DND-41 (cell line): ENCODE measurements at regions not wholly inside any gene's neighbourhood (a gene's known extent, or its start where the extent isn't known, plus 50 kb on each side); places are given as distances from the start of the nearest gene placed in this dataset.

Source experiments
- CTCF ChIP-seq: IDR thresholded peaks from 2 replicates; pipeline ENCODE4 v1.5.1; 2012; ENCODE audit warnings: borderline replicate concordance, low read length, moderate library complexity, mild to moderate bottlenecking; ENCODE audit not compliant: poor library complexity, severe bottlenecking; ENCODE audit errors: extremely low read depth
- EZH2 ChIP-seq: IDR thresholded peaks from 3 replicates; pipeline ENCODE4 v1.6.1; 2012; ENCODE audit warnings: borderline replicate concordance, low read depth, mild to moderate bottlenecking, moderate library complexity, low read length, inconsistent platforms; ENCODE audit not compliant: severe bottlenecking

GRCh38 chr10:125523347-125523746, 159.6 kb downstream of the TEX36 start:
- TF ChIP-seq CTCF: no peak
- TF ChIP-seq EZH2: no peak
